K562 (cell line): ENCODE measurements at regions not wholly inside any gene's neighbourhood (a gene's known extent, or its start where the extent isn't known, plus 50 kb on each side); places are given as distances from the start of the nearest gene placed in this dataset.
A peak's percentile ranks its signal among the peaks of the same experiment; 100 is the strongest.

Source experiments
- ATAC-seq: fragments of 200-7000 bp; cut with Tn5 transposase; 3 replicates; pipeline ENCODE4 v1.9.1; 2020; ENCODE audit warnings: moderate library complexity
- BruUV-seq: library from RNA; stranded (reverse); fragments of 400-500 nt; replicated peaks from 2 replicates; lab custom pipeline; 2021; lab: Mats Ljungman, UMichigan
- CTCF ChIA-PET: fragments of 300-600 bp; formaldehyde crosslinking; extraction: SDS; loops from one replicate; lab custom pipeline; 2021; ENCODE audit warnings: low intra/inter-chr PET ratio; lab: Yijun Ruan, JAX
- POLR2A ChIA-PET: fragments of 300-600, 350-650 bp; sonication (Branson Sonifier 250); formaldehyde crosslinking; extraction: SDS; loops from one replicate; lab custom pipeline; 2021; ENCODE audit warnings: antibody characterized with exemption, inconsistent platforms; lab: Yijun Ruan, JAX
- DNase-seq, 4 experiments: peaks; one replicate each; pipeline versions ENCODE4 v3.0.0 to v3.0.0-alpha.2; 2011 to 2018; ENCODE audit warnings: low spot score in 3 of 4, mixed read lengths in 3 of 4; ENCODE audit errors: extremely low read depth in 1 of 4
- FAIRE-seq: peaks from 2 replicates; lab custom pipeline; 2011; peaks lifted over from hg19 to GRCh38; lab: Jason Lieb, UNC
- H2AFZ ChIP-seq: 2 replicates; pipeline ENCODE4 v1.6.0; 2011; ENCODE audit warnings: low read depth, low read length, control low read depth, inconsistent platforms
- H3K27ac ChIP-seq: fragments of 200-600 bp; 3 replicates; pipeline ENCODE4 v1.8.0; 2011; ENCODE audit warnings: low read depth, mild to moderate bottlenecking, control low read depth, inconsistent platforms, low read length, moderate library complexity, mixed read lengths; ENCODE audit errors: extremely low read depth
- H3K27me3 ChIP-seq, 2 experiments: fragments of 300-600 bp in 1 of 2; 2 replicates in 1 of 2; 3 replicates in 1 of 2; pipeline versions ENCODE4 v1.6.0 to v1.8.0; 2011; ENCODE audit warnings: inconsistent platforms in 2 of 2, low read length in 2 of 2, mild to moderate bottlenecking in 1 of 2, mixed read lengths in 1 of 2, moderate library complexity in 1 of 2; ENCODE audit not compliant: control insufficient read depth in 2 of 2, insufficient read depth in 2 of 2
- H3K36me3 ChIP-seq: fragments of 300-600 bp; 3 replicates; pipeline ENCODE4 v1.8.0; 2011; ENCODE audit warnings: mild to moderate bottlenecking, low read length, inconsistent platforms; ENCODE audit not compliant: control insufficient read depth, insufficient read depth
- H3K4me1 ChIP-seq, 2 experiments: fragments of 200-600 bp in 1 of 2; replicated peaks in 1 of 2; 2 replicates in 1 of 2; 3 replicates in 1 of 2; pipeline versions ENCODE4 v1.5.1 to v1.8.0; 2011; ENCODE audit warnings: inconsistent platforms in 2 of 2, low read length in 2 of 2, mild to moderate bottlenecking in 1 of 2, mixed read lengths in 1 of 2, moderate library complexity in 1 of 2; ENCODE audit not compliant: control insufficient read depth in 2 of 2, insufficient read depth in 2 of 2
- H3K4me2 ChIP-seq: 2 replicates; pipeline ENCODE4 v1.6.1; 2011; ENCODE audit warnings: low read length, control low read depth, inconsistent platforms, mixed read lengths; ENCODE audit not compliant: insufficient read depth
- H3K4me3 ChIP-seq: fragments of 200-600 bp; sonication (generic), shearing (Covaris generic); 2 replicates; pipeline ENCODE4 v1.5.1; 2016; ENCODE audit warnings: control low read depth, inconsistent platforms
- H3K79me2 ChIP-seq: fragments of 200-600 bp; 3 replicates; pipeline ENCODE4 v1.8.0; 2011; ENCODE audit warnings: low read length, inconsistent platforms; ENCODE audit not compliant: control insufficient read depth, insufficient read depth
- H3K9ac ChIP-seq, 2 experiments: 2 replicates each; pipeline versions ENCODE4 v1.6.0 to v1.6.1; 2011; ENCODE audit warnings: low read depth in 2 of 2, low read length in 2 of 2, control low read depth in 1 of 2, inconsistent platforms in 1 of 2, mild to moderate bottlenecking in 1 of 2, mixed read lengths in 1 of 2; ENCODE audit not compliant: insufficient read depth in 1 of 2
- H3K9me1 ChIP-seq: one replicate; pipeline ENCODE4 v1.6.0; 2011; ENCODE audit warnings: inconsistent platforms, mild to moderate bottlenecking, low read length, moderate library complexity; ENCODE audit not compliant: control insufficient read depth, insufficient read depth
- H3K9me3 ChIP-seq: replicated peaks from 2 replicates; pipeline ENCODE4 v1.5.1; 2011; ENCODE audit warnings: low read depth, low read length, inconsistent platforms; ENCODE audit not compliant: control insufficient read depth, insufficient read depth
- H4K20me1 ChIP-seq: replicated peaks from 2 replicates; pipeline ENCODE4 v1.6.1; 2011; ENCODE audit warnings: low read length, inconsistent platforms, mixed read lengths; ENCODE audit not compliant: control insufficient read depth, insufficient read depth
- KAT7 ChIP-seq: sonication (generic); formaldehyde crosslinking; IDR thresholded peaks from 2 replicates; pipeline ENCODE4 v1.8.0; 2022; ENCODE audit warnings: missing genetic modification reagents, mild to moderate bottlenecking, borderline replicate concordance
- MCM5 ChIP-seq: fragments of 450-650 bp; IDR thresholded peaks from 2 replicates; pipeline ENCODE4 v1.6.1; 2016; ENCODE audit warnings: low read depth
- MXD1 ChIP-seq: fragments of 250-450 bp; sonication (Bioruptor Pico); IDR thresholded peaks from 2 replicates; pipeline ENCODE4 v1.8.0; 2021; ENCODE audit warnings: borderline replicate concordance, mild to moderate bottlenecking, moderate library complexity; ENCODE audit not compliant: poor library complexity, severe bottlenecking
- NFIX ChIP-seq: fragments of 250-450 bp; sonication (Bioruptor Pico); IDR thresholded peaks from 2 replicates; pipeline ENCODE4 v1.4.0; 2020; ENCODE audit warnings: low read depth, mild to moderate bottlenecking, moderate library complexity
- U2AF1 ChIP-seq: fragments of 200-400 bp; formaldehyde crosslinking; optimal IDR thresholded peaks from 2 replicates; pipeline ENCODE3; 2017; ENCODE audit warnings: mild to moderate bottlenecking, low read depth, low read length, moderate library complexity
- XRCC3 ChIP-seq: fragments of 450-650 bp; IDR thresholded peaks from 2 replicates; pipeline ENCODE4 v1.6.1; 2017; ENCODE audit warnings: mild to moderate bottlenecking, moderate library complexity
- WGBS: fragments of 100-300 bp; shearing (Covaris generic); methylation state at CpG from one replicate; pipeline ENCODE4 v1.1.6; 2016; ENCODE audit warnings: low coverage, mixed read lengths; ENCODE audit not compliant: insufficient coverage; ENCODE audit errors: missing lambda C conversion rate; 5-methylcytosine and 5-hydroxymethylcytosine counted together
- in situ Hi-C: fragments of 300-500 bp; cut with MboI; formaldehyde crosslinking; loops from 4 replicates; pipeline ENCODE4 v1.15.0; 2018; ENCODE audit warnings: inconsistent platforms, mixed read lengths
- intact Hi-C: fragments of 100-400 bp; cut with micrococcal nuclease; formaldehyde crosslinking; loops from 2 replicates; pipeline ENCODE4 v1.14.2; 2022

- 62% methylated on average over 4 of the region's 5 CpGs for WGBS
- no peak overlapping the region for H2AFZ ChIP-seq
- no peak overlapping the region for H3K27ac ChIP-seq
- in situ Hi-C loops, result no loop called here
- ATAC-seq (no peak), FAIRE-seq (peak; percentile 15), DNase-seq (no peak)
- no TSS peak for BruUV-seq
- H3K36me3 ChIP-seq, result no peaks in the 10 kb centered on the region
- H4K20me1 ChIP-seq, result no peaks in the 10 kb centered on the region
- no peaks in the 10 kb centered on the region for H3K9me3 ChIP-seq
- H3K9ac ChIP-seq, result no peak overlapping the region
- H3K9me1 ChIP-seq, result no peaks in the 10 kb centered on the region
- TF ChIP-seq MCM5, result no peak
- H3K79me2 ChIP-seq, result no peaks in the 10 kb centered on the region
- H3K4me2 ChIP-seq, result no peak overlapping the region
- peaks cover 0 to 12% of the 10 kb centered on the region in 2 experiments; a peak in 3 of 5 replicates for H3K4me1 ChIP-seq
- H3K4me3 ChIP-seq, result no peak overlapping the region
- CTCF ChIA-PET, result no interaction called here
- POLR2A ChIA-PET, result no interaction called here
- intact Hi-C loops, result no loop called here
- H3K27me3 ChIP-seq, result no peaks in the 10 kb centered on the region
Observed at GRCh38 chr3:124630960-124631359, 99.3 kb upstream of the UMPS start.

GRCh38 chr3:124631727-124632126 lies 98.5 kb upstream of the UMPS start:
- FAIRE-seq, result no peak
- no peak overlapping the region for H3K4me2 ChIP-seq
- ChIA-PET CTCF (no interaction called here), POLR2A (no interaction called here)
- no peaks in the 10 kb centered on the region for H3K9me3 ChIP-seq
- 88% methylated on average over 5 of the region's 5 CpGs for whole genome bisulfite sequencing
- no peaks in the 10 kb centered on the region for H3K27me3 ChIP-seq
- no peaks in the 10 kb centered on the region for H3K79me2 ChIP-seq
- BruUV-seq, result no TSS peak
- intact Hi-C loops, result no loop called here
- no peak for ATAC-seq
- H4K20me1 ChIP-seq, result no peaks in the 10 kb centered on the region
- H3K4me1 ChIP-seq, result peaks cover 0 to 19% of the 10 kb centered on the region in 2 experiments; a peak in 3 of 5 replicates
- H3K27ac ChIP-seq, result no peak overlapping the region
- no peak overlapping the region for H3K4me3 ChIP-seq
- no peak for TF ChIP-seq NFIX (CRISPR knock-in tag)
- TF ChIP-seq U2AF1, result no peak
- TF ChIP-seq XRCC3, result no peak
- no peak for TF ChIP-seq KAT7 (CRISPR knock-in tag)
- no peak for TF ChIP-seq MXD1 (CRISPR knock-in tag)
- no peak for DNase-seq
- H3K9ac ChIP-seq, result no peak overlapping the region
- H2AFZ ChIP-seq, result no peak overlapping the region
- H3K9me1 ChIP-seq, result no peaks in the 10 kb centered on the region
- in situ Hi-C loops, result no loop called here
- no peaks in the 10 kb centered on the region for H3K36me3 ChIP-seq
